ENCODE measurements at regions not wholly inside any gene's neighbourhood (a gene's known extent, or its start where the extent isn't known, plus 50 kb on each side); places are given as distances from the start of the nearest gene placed in this dataset.

DNA sequence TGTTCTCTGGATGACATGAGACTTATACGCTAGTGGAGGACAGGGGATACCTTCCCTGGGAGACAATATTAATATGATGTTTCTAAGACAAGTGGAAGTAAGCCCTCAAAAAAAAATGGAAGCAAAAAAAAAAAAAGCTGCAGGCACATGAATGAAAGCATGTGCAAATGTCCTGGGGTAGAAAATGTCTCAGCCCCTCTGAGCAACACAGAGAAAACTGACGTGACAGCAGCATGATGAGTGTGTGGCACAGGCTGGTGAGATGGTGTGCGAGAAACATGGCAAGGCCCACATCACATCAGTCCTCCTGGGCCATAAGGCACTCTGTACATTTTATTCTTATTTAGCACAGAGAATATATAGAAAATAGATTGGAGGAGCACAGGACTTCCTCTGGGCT lies 254.7 kb upstream of the PFKP start:
- ATAC-seq (no peak), DNase-seq (no peak)
- H3K27ac ChIP-seq, result no peak overlapping the region
- TF ChIP-seq POLR2A (IDR thresholded peaks at IDR 0.05) (no peak), CTCF (IDR thresholded peaks at IDR 0.05) (no peak)
- H3K4me3 ChIP-seq, result no peak overlapping the region
- no peaks in the 10 kb centered on the region for H3K4me1 ChIP-seq
- no peaks in the 10 kb centered on the region for H3K36me3 ChIP-seq
- no peaks in the 10 kb centered on the region for H3K27me3 ChIP-seq
- H3K9me3 ChIP-seq, result no peaks in the 10 kb centered on the region
- WGBS (ENCODE audit: insufficient coverage, low coverage, low lambda C conversion rate, missing lambda C conversion rate), result 63% methylated on average over 3 of the region's 3 CpGs
- intact Hi-C loops (cut with DNase I), result no loop called here

DNA sequence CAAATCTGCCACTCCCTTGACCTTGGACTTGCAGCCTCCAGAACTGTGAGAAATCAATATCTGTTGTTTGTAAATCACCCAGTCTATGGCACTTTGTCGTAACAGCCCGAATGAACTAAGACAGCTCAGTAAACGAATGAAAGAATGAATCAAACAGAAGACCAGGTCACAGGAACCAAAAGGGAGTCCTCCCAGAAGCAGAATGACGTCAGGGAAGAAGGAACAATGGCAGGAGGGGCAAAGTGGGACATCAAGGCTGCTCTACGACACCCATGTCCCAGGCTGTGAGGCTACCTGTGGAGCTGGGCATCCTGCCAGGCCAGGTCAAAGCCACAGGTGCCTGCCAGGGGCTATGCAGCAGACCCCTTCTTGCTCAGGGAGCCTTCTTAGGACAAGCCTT lies 267.2 kb upstream of the PFKP start:
- no peak for ATAC-seq
- H3K27me3 ChIP-seq, result no peaks in the 10 kb centered on the region
- no peaks in the 10 kb centered on the region for H3K36me3 ChIP-seq
- no peaks in the 10 kb centered on the region for H3K9me3 ChIP-seq
- no peak overlapping the region for H3K27ac ChIP-seq
- TF ChIP-seq POLR2A (IDR thresholded peaks at IDR 0.05) (no peak), CTCF (IDR thresholded peaks at IDR 0.05) (no peak)
- no peak for DNase-seq
- intact Hi-C loops (cut with DNase I), result no loop called here
- no peak overlapping the region for H3K4me3 ChIP-seq
- H3K4me1 ChIP-seq, result no peaks in the 10 kb centered on the region
- 30% methylated on average over 4 of the region's 5 CpGs for WGBS (ENCODE audit: insufficient coverage, low coverage, low lambda C conversion rate, missing lambda C conversion rate)

- TF ChIP-seq CTCF (IDR thresholded peaks at IDR 0.05), result no peak
- no peak for TF ChIP-seq POLR2A (IDR thresholded peaks at IDR 0.05)
- no peak overlapping the region for H3K4me3 ChIP-seq
- WGBS (ENCODE audit: insufficient coverage, low coverage, low lambda C conversion rate, missing lambda C conversion rate), result 32% methylated on average over 4 of the region's 4 CpGs
- no peaks in the 10 kb centered on the region for H3K27me3 ChIP-seq
- ATAC-seq (no peak), DNase-seq (no peak)
- intact Hi-C loops (cut with DNase I), result no loop called here
- H3K9me3 ChIP-seq, result no peaks in the 10 kb centered on the region
- H3K27ac ChIP-seq, result no peak overlapping the region
- H3K36me3 ChIP-seq, result no peaks in the 10 kb centered on the region
- H3K4me1 ChIP-seq, result no peaks in the 10 kb centered on the region
These were observed 268.9 kb upstream of the PFKP start for GRCh38 chr10:2798336-2799022.

DNA sequence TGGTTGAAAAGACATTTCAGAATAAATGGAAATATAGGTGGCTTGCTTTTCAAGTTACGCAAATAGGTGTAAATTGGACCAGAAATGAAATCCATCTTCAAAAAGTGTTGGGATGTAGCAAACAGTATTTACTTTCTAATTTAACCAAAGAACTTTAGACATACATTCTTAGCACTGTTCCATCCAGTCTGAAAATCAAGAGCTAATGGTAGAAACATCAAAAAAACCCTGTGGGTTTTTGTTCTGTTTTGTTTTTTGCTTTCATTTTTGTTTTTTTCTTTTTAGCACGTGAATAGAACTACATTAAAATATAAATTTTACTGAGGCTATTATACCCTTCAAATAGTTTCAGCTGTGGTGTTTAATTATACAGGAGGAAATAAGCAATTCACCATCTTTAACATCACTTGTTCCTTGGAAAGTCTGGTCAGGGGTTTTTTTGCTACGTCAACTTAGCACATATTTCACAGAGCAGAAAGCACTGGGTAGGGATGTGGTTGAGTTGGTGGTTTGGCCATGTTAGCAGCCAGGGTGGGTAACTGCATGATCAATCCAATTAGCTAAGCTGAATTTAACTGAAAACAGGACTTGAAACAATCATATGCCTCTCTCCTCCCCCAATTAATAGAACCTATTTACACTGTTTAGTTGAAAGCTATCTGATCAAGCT lies 275.4 kb upstream of the PFKP start:
- 44% methylated on average over 3 of the region's 3 CpGs for WGBS (ENCODE audit: insufficient coverage, low coverage, low lambda C conversion rate, missing lambda C conversion rate)
- ATAC-seq (no peak), DNase-seq (no peak)
- Histone ChIP-seq H3K4me3 (no peak overlapping the region), H3K36me3 (no peaks in the 10 kb centered on the region), H3K4me1 (no peaks in the 10 kb centered on the region), H3K27me3 (no peaks in the 10 kb centered on the region), H3K27ac (no peak overlapping the region), H3K9me3 (no peaks in the 10 kb centered on the region)
- no peak for TF ChIP-seq CTCF (IDR thresholded peaks at IDR 0.05)
- TF ChIP-seq POLR2A (IDR thresholded peaks at IDR 0.05), result no peak
- intact Hi-C loops (cut with DNase I), result no loop called here

All from right lobe of liver (tissue), 6 donors.